Left lobe of liver (tissue), 2 donors: ENCODE measurements at regions not wholly inside any gene's neighbourhood (a gene's known extent, or its start where the extent isn't known, plus 50 kb on each side); places are given as distances from the start of the nearest gene placed in this dataset.

Source experiments
- ATAC-seq: fragments of 200-7000 bp; cut with Tn5 transposase; one replicate; pipeline ENCODE4 v1.9.1; 2020; ENCODE audit warnings: mild to moderate bottlenecking, moderate library complexity
- DNase-seq: peaks from one replicate; pipeline ENCODE4 v3.0.0-alpha.2; 2020; ENCODE audit warnings: low spot score
- donor health status: DM: no; HTN: no; CAD: no; lungs with moderate emphysema.
- donor health status: DM: no; HTN: yes; CAD: no.

- no peak for ATAC-seq
- no peak for DNase-seq
Observed at GRCh38 chr5:146940295-146940694, 61.7 kb upstream of the PPP2R2B start.

DNA sequence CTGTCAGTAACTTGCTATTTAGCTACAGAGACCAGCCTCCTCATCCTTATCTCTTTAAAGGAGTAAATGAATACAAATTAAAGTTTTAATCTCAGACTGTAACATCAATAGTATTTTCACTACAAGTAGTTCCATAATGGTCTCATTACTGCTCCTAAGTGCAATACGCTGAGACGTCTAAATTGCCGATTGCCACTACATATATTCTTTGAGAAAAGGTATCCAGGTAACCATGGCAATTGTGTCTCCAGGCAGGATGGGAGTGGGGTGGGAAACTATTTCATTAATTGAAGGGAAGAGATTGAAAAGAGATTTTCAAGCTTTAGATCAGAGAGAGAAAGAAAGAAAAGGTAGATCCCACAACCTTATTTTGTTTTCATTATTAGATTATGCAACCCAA, 65.5 kb upstream of the PPP2R2B start:
- DNase-seq: no peak
- no peak for ATAC-seq

DNA sequence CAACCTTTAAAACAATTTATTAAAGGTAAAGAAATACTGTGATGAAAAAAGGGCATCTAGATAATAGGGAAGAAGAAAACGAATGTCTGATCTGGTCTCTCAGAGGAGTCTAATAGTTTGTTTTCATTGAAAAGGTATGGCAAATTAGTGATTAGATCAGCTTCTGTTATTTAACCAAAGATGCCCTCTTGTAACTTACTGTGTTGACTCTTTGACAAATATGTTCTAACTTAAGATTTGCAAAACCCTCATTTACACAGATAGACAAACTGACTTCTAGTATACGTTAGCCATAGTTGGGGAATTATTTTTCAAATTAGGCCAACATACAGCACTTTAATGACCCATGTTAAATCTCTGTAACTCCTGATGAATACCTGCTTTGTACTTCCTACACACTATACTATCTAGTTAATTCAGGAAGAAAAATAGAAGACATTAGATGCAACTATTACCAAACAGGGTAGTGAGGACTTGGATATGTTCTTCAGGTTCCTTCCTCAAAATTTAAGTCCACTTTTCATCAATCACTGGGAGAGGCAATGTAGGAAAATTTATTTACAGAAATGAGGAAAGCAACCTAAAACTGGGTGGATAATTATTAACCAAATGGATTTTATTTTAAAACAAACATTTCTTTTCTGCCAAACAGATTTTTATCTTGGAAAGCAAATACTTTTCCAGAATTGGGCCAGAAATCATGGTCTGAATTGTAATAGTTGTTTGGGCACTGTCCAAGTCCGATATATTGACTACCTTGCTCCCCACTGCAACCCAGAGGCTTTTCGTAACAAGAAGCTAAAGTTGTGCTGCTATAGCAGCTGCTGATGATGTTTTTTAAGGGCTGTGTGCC, 66.4 kb upstream of the PPP2R2B start:
- DNase-seq: peak; percentile 50
- ATAC-seq: peak; percentile 66

DNA sequence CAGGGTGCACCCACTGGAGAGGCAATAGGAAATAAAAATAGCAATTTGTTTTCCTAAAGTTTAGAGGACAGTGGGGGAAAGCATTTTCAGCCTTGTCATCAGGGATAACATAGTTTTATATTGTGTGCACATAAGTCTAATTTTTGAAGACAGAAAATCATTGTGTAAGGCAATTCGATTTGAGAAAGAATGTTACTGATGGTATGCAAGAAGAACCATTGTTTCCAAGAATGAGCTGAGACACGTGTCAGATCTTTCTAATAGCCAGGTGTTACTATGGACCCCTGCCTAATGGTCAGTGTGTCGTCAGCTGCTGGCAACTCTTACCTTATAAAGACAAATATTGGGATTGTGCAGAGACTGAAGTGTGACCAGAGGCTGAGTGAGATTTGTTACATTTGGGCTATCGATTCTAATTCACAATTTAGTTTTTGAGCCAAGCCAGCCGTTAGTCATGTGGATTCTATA, 67.1 kb upstream of the PPP2R2B start:
- peak; percentile 80 for ATAC-seq
- peak; percentile 66 for DNase-seq

DNA sequence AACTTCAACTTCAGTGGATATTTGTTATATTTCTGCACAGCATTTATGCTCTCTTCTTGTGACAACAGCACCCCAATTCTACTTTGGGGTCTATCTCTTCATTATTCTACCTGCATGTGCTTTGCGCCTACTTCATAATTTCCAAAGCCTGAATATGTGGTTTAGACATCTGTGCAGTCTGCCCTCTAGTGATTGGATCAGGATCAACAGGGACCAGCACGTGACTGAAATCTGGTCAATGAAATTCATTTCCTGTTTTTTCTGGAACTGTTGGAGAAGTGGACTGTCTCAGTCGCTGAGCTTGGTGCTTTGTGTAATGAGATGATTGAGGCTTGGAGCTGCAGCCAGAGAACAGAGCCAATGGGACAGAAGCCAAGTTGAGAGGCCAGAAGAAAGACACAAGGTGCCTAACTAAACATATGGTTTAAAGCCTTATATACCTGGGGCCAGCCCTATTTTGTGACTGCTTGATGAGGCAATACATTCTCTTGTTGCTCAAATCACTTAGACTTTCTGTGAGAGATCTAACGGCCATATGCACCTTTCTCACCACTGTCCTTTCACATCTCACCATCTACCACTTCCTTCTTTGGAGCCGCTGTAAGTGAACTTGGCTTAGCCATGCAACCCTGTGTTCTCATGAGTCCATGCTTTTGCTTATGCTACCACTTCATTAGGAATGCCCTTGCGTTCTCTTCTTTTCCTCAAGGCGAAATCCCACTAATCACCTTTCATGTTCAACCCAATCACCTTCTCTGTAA, 68.8 kb upstream of the PPP2R2B start:
- ATAC-seq: peak; percentile 30
- DNase-seq: no peak

GRCh38 chr5:146948666-146949065, 70.1 kb upstream of the PPP2R2B start:
- DNase-seq (no peak), ATAC-seq (no peak)

- DNase-seq: no peak
- no peak for ATAC-seq
Observed at GRCh38 chr5:146952168-146952567, 73.6 kb upstream of the PPP2R2B start.

- DNase-seq (no peak), ATAC-seq (no peak)
Observed at GRCh38 chr5:146956217-146956616, 77.7 kb upstream of the PPP2R2B start.

GRCh38 chr5:146959360-146959759, 80.8 kb upstream of the PPP2R2B start:
- no peak for DNase-seq
- no peak for ATAC-seq

- DNase-seq (no peak), ATAC-seq (no peak)
Observed at GRCh38 chr5:146962801-146963355, 84.3 kb upstream of the PPP2R2B start.

DNA sequence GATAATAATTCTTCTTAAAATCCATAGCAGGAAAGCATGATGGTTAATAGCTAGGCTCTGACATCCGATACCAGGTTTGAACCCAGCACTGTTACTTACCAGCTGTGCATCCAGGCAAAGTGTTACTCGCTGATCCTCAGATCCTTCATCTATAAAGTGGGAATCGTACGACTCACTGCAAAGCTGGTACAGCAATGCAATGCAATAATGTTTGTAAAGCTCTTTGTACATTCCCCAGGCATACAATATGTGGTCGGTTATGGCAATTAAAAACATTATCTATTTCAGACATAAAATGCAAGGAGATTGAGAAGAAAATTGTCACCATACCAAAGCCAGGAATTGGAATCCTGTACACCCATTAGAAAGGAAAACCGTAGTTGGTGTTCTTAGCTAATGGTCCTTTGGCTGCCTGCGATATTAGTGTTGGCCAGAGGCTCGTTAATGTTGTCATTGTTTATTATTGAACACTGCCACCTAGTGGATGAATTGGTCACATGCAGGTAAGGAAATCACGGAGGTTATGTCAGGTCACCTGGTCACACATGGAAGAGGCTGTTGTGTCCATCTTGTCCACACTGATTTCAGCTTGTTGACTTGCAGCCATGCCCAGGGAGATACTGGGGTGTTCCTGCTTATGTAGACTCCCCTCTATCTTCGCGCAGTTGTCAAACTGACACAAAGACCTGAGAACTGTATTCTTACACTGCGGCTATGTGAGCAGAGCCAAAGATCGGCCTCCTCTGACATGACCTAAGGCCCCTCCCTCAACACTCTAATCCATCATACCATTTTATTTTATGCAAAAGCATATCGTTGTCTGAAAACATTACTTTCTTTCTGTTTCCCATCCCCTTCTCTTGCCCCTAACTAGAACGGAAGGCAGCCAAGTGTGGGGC, 87.5 kb upstream of the PPP2R2B start:
- ATAC-seq (peak; percentile 100), DNase-seq (peak; percentile 66)

DNA sequence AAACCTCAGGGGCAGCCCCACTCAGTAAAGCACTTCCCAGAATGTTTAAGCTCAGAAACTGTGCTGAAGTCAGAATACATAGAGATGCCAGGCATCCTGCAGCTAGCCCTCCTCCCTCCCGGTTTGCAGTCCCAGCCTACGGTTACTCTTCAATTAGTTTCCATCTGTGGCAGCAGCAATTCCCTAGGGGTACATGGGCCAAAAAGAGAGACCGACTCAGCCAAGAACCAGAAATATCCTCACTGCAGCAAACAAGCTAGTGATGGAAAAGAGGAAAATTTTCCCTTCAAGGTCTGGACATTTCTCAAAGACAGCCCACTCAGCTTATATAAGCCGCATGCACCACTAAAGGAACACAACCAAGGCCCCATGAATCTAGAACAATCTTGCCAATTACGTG, 89.1 kb upstream of the PPP2R2B start:
- DNase-seq (no peak), ATAC-seq (no peak)

DNA sequence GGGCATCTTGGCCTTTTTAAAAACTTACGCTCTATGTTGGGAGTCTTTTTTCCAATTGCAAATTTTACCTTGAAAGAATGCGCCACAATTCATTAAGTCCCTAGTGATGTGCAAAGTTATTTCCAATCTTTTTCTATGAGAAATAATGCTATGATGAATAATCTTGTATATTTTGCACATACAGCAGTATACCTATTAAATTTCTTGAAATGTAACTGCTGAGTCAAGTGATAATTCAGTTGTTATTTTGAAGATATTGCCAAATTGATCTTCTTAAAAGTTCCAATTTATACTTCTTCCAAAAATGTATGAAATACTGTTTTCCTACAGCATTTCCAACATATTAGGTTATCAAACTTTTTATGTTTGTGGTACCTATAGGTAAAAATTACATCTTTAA, 92.8 kb upstream of the PPP2R2B start:
- DNase-seq: no peak
- ATAC-seq: no peak

DNA sequence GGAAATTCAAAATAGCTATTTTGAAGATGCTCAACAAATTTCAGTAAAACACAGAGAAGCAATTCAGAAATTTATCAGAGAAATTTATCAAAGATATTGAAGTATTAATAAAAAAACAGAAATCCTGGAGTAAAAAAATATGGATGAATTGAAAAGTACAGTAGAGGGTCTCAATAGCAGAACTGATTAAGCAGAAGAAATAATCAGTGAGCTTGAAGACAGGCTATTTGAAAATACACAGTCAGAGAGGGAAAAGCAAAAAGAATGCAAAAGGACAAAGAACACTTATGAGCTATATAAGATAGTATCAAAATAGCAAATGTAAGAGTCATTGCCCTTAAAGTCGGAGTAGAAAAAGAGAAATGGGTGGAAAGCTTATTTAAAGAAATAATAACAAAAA, 107.9 kb upstream of the PPP2R2B start:
- no peak for ATAC-seq
- no peak for DNase-seq

- DNase-seq: no peak
- ATAC-seq: no peak
Observed at GRCh38 chr5:146993876-146994530, 115.4 kb upstream of the PPP2R2B start.

GRCh38 chr5:146995878-146996277, 117.3 kb upstream of the PPP2R2B start:
- ATAC-seq (no peak), DNase-seq (no peak)

DNA sequence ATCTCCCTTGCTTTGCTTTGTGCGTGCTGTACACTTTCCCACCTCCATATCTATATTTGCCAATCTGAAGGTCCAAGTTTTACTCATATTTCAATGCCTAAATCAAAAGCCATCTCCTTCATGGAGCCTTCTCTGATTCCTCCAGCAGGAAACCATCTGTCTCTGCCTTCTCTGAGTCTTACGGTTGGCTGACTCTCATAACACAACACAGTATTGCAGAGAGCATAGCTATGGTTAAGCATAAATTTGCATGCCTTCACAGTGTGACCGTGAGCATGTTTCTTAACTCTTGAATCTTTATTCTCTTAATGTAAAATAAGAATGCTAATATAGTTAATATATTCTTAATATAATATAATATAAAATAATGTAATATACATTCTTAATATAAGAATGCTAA, 136.8 kb upstream of the PPP2R2B start:
- no peak for ATAC-seq
- no peak for DNase-seq

DNA sequence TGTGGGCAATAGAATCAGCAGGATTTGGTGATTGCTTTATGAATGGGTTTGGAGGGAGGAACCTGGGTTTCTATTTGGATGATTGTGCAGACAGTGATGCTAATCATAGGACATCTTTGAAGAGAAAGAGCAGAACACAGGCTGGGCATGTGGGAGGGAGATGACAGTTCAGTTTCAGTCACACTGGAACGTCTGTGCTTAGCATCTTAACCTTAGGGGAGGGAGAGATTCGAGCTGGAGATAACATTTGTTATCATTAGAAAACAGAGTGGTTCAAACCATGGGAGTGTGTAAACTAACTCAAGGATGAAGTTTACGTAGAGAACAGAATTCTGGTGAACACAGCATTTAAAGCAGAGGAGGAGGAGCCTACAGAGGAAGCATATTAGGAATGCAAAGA, 138.6 kb upstream of the PPP2R2B start:
- no peak for DNase-seq
- ATAC-seq: no peak

DNA sequence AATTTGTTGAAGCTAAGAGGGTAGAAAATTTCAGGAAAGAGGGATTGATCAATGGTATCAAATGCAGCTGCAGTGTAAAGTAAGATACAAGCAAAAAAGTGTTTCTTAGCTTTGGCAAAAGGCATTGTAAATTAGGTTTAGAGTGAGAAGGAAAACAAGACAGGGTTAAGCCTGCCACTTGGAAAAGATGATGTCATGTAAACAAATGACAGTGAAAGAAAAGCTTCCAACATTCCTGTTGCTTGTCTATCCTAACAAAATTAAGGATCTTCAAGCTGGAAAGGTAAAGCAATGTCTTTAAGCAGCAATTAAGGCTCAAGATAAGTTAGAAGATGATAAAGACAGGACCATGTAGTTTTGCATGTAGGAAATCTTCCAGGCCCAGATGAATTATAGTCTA, 139.1 kb upstream of the PPP2R2B start:
- ATAC-seq (no peak), DNase-seq (no peak)

GRCh38 chr5:147018812-147019211, 140.3 kb upstream of the PPP2R2B start:
- ATAC-seq: no peak
- DNase-seq: no peak
